EL (cell line): ENCODE measurements at regions not wholly inside any gene's neighbourhood (a gene's known extent, or its start where the extent isn't known, plus 50 kb on each side); places are given as distances from the start of the nearest gene placed in this dataset.

Experiments used
- DNase-seq: peaks from one replicate; pipeline ENCODE4 v3.0.0-alpha.2; 2016

DNA sequence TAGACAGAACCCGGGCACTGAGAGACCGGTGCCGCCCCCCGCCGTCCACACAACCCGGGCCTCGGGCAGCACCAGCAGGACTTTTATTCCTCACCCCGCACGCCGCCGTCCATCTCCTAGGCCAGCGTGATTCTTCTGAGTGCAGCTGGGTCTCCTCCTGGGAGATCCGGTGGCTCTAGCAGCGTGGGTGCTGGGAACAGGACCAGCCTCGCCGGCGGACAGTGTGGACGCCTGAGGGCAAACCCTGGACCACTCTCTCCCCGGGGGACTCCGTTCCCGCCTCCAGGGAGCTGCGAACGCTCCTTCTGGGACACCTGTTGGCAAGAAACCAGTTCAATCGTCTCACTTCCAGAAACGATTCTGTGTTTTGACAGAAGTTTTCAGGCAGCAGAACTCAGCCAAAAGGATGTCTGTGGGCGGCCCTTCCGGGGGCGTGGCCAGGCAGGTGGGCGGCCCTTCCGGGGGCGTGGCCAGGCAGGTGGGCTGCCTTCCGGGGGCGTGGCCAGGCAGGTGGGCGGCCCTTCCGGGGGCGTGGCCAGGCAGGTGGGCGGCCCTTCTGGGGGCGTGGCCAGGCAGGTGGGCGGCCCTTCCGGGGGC is 130.7 kb downstream of the DLL1 start:
- no peak for DNase-seq

DNA sequence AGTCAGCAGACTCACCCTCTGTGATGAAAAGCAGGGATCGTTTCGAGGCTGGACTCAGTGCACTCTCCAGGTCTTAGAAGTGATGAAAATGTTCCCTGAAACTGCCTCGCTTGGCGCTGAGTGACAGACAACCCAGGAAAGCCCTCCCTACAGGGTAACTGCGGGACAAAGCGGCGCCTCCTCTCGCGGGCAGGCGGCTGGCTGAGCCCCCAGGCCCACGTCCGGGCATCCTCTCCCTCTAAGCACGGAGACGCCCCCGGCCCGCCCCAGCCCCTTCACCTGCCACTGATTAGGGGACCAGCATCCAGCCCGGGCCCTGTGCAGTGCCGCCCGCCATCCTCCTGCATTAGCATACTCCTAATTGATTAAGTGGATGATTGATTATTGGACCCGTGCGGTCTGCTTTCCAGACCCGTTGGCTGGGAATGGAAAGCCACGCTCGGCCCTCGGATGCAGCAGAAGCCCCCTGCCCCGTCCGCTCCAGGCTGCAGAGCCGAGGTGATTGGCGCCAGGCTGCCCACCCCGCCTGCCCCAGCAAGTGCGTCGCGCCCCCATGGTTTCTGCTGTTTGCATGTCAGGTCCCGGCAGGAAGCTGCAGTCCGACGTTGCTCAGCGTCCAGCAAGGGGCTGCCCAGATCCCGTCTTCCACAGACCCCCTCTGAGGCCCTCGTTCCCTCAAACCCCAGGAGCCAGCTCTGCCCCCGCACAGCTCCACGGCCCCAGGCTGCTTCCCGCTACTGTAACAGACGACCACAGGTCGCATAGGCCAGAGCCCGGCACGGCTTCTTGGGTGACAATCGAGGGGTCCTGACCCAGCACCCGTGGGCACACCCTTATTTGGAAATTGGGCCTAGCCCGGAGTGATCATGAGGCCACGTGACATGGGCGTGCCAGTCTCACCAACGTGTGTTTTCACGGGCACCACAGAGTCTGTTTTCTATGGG is 131.6 kb downstream of the DLL1 start:
- DNase-seq: no peak

- DNase-seq: no peak
Observed at GRCh38 chr6:170158296-170159021, 132.4 kb downstream of the DLL1 start.

GRCh38 chr6:170157567-170158218 is 133.2 kb downstream of the DLL1 start:
- DNase-seq: no peak

DNA sequence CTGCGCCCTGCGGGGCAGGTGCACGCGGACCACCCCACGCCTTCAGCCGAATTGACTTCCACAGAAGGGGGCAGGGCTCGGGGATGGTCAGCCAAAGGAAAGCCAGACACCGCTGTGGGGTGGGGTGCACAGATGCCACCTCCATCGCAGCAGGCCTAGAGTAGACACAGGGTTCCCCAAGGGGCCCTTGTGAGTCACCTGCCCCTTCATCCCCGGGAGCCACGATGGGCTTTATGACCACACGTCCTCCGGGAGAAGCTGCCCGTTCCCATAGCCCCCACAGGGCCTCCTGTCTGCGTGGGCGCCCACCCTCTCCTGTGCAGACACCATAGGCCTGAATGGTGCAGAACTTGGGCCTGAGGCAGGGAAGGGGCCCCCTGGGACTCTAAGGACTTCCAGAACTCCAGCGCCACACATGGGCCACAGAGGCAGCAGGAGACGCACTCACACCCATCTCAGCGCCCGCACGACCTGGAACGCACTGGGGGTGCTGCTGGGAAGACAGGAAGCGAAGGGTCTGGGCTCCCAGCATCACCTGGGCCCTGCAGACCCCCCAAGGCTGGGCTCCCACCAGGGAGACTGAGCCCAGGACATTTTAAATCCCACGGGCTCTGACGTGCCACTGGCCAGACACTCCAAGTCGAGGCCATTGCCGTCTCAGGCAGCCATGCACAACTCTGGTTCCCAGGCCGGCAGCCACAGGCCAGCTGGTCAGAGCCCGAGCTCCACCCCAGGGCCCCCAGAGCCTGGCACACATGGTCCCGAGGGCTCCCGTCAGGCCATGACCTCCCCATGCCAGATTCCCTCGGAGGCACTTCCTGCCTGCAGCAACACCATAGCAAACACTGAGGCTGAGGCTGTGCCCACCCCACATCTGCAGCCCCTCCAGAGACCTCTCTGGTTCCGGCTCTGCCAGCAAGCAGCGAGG is 134.2 kb downstream of the DLL1 start:
- no peak for DNase-seq

DNA sequence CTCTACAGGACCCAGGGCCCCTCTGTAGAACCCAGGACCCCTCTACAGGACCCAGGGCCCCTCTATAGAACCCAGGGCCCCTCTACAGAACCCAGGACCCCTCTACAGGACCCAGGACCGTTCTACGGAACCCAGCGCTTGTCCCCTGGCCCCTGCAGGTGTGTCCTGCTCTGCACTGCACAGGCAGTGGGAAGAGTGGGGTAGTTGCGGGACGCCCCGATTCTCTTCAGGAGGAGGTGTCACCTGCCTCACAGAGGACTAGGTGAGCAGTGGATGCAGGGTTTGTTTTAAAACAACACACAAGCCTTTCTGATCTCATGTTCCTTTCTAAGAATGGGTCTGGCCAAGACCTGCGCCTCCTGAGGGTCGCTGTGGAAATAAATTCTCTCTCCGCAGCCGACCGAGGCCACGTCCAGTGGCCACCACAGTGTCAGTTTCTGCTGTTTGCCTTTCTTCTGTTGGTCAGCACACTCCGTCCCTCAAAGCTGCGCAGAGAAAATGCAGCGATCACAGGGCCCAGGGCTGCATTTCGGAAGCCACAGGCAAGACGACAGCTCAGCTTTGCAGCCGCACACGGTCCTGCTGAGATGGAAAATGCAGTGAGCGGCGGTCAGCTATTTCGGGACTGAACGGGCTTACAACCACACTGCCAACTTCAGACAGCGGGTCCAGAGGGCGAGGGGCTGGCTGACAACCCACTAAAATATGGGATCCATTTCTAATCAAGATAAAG is 135.2 kb downstream of the DLL1 start:
- DNase-seq: no peak

- DNase-seq: no peak
Observed at GRCh38 chr6:170153436-170154319, 137.2 kb downstream of the DLL1 start.

DNA sequence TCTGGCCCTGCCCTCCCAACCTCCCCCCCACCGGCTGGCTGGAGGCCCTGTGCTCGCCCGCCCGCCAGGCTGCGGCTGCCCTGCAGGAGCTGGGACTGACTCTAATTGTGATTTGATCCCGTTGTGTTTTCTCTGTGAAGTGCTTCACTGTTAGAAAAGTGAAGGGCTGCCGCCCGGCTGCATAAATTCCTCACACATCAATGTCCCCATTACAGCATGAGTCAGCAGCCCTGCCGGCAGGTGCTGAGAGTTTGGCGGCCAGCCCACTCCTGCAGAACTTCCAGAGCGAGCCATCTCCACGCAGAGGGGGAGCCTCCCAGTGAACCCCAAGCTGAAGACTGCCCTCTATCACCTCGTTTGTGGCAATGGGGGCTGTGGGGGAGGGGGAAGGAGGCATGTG is 137.9 kb downstream of the DLL1 start:
- DNase-seq: no peak

- no peak for DNase-seq
Observed at GRCh38 chr6:170152124-170152926, 138.6 kb downstream of the DLL1 start.

DNA sequence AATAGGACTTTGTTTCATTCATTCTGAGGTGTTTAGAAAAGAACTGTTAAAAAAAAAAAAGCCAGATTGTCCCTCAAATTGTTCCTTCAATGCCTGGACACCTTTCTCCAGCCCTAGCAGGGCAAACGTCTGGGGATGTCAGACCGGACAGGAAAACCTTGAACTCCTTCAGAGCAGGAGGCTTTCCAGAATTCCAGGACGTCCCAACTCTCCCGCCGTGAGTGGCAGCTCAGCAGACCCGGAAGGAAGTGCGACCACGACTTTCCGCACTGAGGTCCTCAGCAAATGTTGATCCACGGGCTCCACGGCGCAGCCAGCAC is 139.1 kb downstream of the DLL1 start:
- no peak for DNase-seq

DNA sequence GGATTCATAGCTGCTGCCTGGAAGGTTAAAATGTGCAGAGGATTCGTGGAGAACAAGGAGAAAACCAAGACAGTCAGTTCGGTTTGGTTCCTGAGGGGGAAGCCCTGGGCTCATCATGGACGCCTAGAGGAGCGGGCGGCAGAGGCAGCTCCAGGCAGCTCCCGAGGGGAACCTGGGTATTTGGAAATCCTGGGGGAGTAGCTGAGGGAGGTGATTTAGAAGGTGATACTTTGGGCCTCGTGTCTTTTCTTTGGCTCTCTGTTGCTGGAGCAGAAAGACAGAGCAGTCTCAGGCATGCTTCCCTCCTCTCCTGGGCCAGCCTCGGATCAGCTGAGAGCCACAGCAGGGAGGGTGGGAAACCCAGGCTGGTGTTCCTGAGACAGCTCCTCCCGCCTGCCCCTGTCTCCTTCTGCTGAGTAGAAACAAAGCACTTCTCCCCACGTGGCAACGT is 139.5 kb downstream of the DLL1 start:
- no peak for DNase-seq

DNA sequence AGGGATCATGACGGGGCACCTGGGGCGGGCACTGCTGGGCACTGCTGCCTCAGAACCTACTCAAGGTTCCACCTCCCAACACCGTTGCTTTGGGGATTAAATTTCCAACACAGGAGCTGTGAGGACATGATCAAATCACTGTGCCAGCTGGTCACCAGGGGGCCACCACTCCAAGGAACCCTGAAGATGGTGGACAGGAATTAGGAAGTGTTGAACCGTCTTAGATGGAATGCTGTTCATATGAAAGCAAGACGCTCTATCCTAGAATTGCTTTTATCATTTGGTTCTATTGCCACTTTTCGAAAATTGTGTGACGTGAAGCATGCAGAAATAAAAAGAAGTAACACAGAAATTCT is 140.3 kb downstream of the DLL1 start:
- DNase-seq: no peak

- DNase-seq: no peak
Observed at GRCh38 chr6:170149681-170150589, 140.9 kb downstream of the DLL1 start.

DNA sequence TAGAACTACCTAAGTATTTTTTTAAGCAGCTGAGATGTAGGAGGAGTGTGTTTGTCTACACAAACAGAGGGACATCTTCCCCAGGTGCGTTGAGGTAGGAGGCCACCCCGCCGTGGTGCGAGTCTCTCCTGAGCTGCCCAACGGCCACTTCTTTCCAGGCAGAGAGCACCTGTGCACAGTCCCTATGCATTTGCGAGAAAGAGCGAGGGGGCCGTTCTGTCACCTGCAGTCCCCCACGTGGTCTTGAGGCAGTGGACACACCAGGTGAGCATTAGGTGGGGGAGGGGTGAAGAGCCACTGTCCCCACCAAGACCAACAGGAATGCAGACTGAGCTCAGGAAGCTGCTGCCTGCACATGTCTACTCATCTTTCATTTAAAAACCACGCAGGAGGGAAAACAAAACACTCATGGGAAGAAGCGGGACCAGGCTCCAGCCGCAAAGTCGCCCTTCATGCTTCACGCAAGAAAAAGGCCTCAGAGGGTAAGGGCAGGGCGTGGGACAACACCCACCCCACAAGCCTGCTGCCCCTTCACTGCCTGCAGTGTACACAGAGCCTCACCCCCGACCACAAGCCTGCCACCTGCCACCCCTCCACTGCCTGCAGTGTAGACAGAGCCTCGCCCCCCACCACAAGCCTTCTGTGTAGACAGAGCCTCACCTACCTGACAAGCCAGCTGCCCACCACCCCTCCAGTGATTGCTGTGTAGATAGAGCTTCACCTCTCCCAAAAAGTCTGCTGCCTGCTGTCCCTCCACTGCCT is 142.0 kb downstream of the DLL1 start:
- no peak for DNase-seq

GRCh38 chr6:170147832-170148708 is 142.8 kb downstream of the DLL1 start:
- DNase-seq: no peak

- DNase-seq: no peak
Observed at GRCh38 chr6:170147056-170147787, 143.7 kb downstream of the DLL1 start.
